ENCODE measurements at regions not wholly inside any gene's neighbourhood (a gene's known extent, or its start where the extent isn't known, plus 50 kb on each side); places are given as distances from the start of the nearest gene placed in this dataset.
A peak's percentile ranks its signal among the peaks of the same experiment; 100 is the strongest.

GRCh38 chr14:58737511-58737910 is 99.7 kb downstream of the DACT1 start:
- no peaks in the 10 kb centered on the region for H3K9me2 ChIP-seq (ENCODE audit: insufficient read depth)
- ChIA-PET POLR2A (no interaction called here), CTCF (no interaction called here), RAD21 (ENCODE audit: low non-redundant PET in 1 of 2, low total read pairs in 2 of 2, uncharacterized antibody in 2 of 2, unreplicated experiment in 2 of 2) (no interaction called here)
- H3K79me2 ChIP-seq (ENCODE audit: insufficient read depth, low read length) = no peaks in the 10 kb centered on the region
- H3K27me3 ChIP-seq (ENCODE audit: insufficient read depth, low read length) = no peaks in the 10 kb centered on the region; the same call in 1 of the 2 replicates
- H4K20me1 ChIP-seq (ENCODE audit: insufficient read depth) = no peaks in the 10 kb centered on the region
- H3K4me1 ChIP-seq (ENCODE audit: control insufficient read depth in 1 of 2, insufficient read depth in 2 of 2, low read length in 2 of 2) = peaks cover 0 to 16% of the 10 kb centered on the region in 2 experiments; a peak in 3 of 4 replicates
- H3K27ac ChIP-seq (ENCODE audit: low read depth, low read length) = no peak overlapping the region
- no peak overlapping the region for H3K4me2 ChIP-seq (ENCODE audit: low read length)
- TF ChIP-seq SIN3A (IDR thresholded peaks at IDR 0.05; ENCODE audit: low read depth) (no peak), ZBTB33 (IDR thresholded peaks at IDR 0.05; ENCODE audit: extremely low read depth, insufficient replicate concordance, low read length) (no peak), SP1 (IDR thresholded peaks at IDR 0.05; ENCODE audit: low read depth) (no peak), POLR2AphosphoS5 (IDR thresholded peaks at IDR 0.05; ENCODE audit: low read depth, low read length) (no peak), FOSL1 (IDR thresholded peaks at IDR 0.05; ENCODE audit: low read depth) (no peak), RAD21 (IDR thresholded peaks at IDR 0.05; ENCODE audit: low read depth) (no peak)
- no TSS peak for BruUV-seq (replicated peaks)
- no peaks in the 10 kb centered on the region for H3K36me3 ChIP-seq (ENCODE audit: control insufficient read depth in 1 of 2, insufficient read depth in 2 of 2, low read length in 2 of 2)
- ATAC-seq (no peak), DNase-seq (ENCODE audit: low read depth, low spot score) (no peak)
- no peak overlapping the region for H2AFZ ChIP-seq (ENCODE audit: low read depth, low read length, poor library complexity, severe bottlenecking)
- no peak overlapping the region for H3K9ac ChIP-seq (ENCODE audit: low read length)
- no peak overlapping the region for H3K4me3 ChIP-seq (replicated peaks in 1 of 2; ENCODE audit: low read depth in 1 of 2, low read length in 2 of 2)
- H3K9me3 ChIP-seq (ENCODE audit: control insufficient read depth in 1 of 2, insufficient read depth in 1 of 2, low read depth in 1 of 2, low read length in 2 of 2) = no peaks in the 10 kb centered on the region
- intact Hi-C loops (cut with micrococcal nuclease) = no loop called here

GRCh38 chr14:58738189-58738836 is 100.6 kb downstream of the DACT1 start:
- TF ChIP-seq FOSL1 (IDR thresholded peaks at IDR 0.05; ENCODE audit: low read depth) (0 out of 2 replicates have a peak, but pooled peaks have one; percentile 27), MAX (IDR thresholded peaks at IDR 0.05) (no peak), RAD21 (IDR thresholded peaks at IDR 0.05; ENCODE audit: low read depth) (no peak)
- Histone ChIP-seq H3K9me2 (ENCODE audit: insufficient read depth) (no peaks in the 10 kb centered on the region), H3K4me3 (replicated peaks in 1 of 2; ENCODE audit: low read depth in 1 of 2, low read length in 2 of 2) (no peak overlapping the region), H3K79me2 (ENCODE audit: insufficient read depth, low read length) (no peaks in the 10 kb centered on the region), H3K4me2 (ENCODE audit: low read length) (peak overlapping the region; percentile 24; the same call in 1 of the 2 replicates), H3K4me1 (ENCODE audit: control insufficient read depth in 1 of 2, insufficient read depth in 2 of 2, low read length in 2 of 2) (peaks cover 0 to 10% of the 10 kb centered on the region in 2 experiments; a peak in 2 of 4 replicates), H3K9me3 (ENCODE audit: control insufficient read depth in 1 of 2, insufficient read depth in 1 of 2, low read depth in 1 of 2, low read length in 2 of 2) (no peaks in the 10 kb centered on the region), H2AFZ (ENCODE audit: low read depth, low read length, poor library complexity, severe bottlenecking) (peak overlapping the region; percentile 1), H3K27me3 (ENCODE audit: insufficient read depth, low read length) (no peaks in the 10 kb centered on the region; the same call in 1 of the 2 replicates), H3K9ac (ENCODE audit: low read length) (no peak overlapping the region), H3K36me3 (ENCODE audit: control insufficient read depth in 1 of 2, insufficient read depth in 2 of 2, low read length in 2 of 2) (no peaks in the 10 kb centered on the region), H4K20me1 (ENCODE audit: insufficient read depth) (no peaks in the 10 kb centered on the region), H3K27ac (ENCODE audit: low read depth, low read length) (no peak overlapping the region)
- ATAC-seq = peak; percentile 81; the same call in 1 of the 2 replicates
- no TSS peak for BruUV-seq (replicated peaks)
- ChIA-PET POLR2A (no interaction called here), CTCF (no interaction called here), RAD21 (ENCODE audit: low non-redundant PET in 1 of 2, low total read pairs in 2 of 2, uncharacterized antibody in 2 of 2, unreplicated experiment in 2 of 2) (no interaction called here)
- DNase-seq (ENCODE audit: low read depth, low spot score) = no peak
- intact Hi-C loops (cut with micrococcal nuclease) = no loop called here
